ENCODE measurements at regions not wholly inside any gene's neighbourhood (a gene's known extent, or its start where the extent isn't known, plus 50 kb on each side); places are given as distances from the start of the nearest gene placed in this dataset.
"Not testable (repeated sequence)": the region's sequence is repeated elsewhere in the genome, so short reads cannot be mapped to it uniquely, and the experiment has no call there.

DNA sequence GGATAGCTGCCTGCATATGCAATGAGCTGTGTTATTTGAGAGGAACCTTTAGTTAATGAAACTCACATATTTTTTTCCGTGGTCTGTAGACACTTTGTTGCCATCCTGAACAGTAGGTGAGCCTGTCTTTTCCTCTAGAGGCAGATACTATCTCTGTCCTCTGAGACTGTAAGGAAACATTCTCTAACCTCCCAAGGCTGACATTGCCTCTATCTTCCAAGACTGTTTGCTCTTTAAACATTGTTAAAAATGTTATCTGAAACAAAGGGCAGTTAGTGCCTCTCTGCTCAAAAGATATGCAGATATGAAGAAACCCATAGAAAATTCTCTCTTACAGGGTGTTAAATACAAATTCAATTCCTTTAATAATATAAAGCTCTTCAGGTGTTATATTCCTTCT lies 963.8 kb upstream of the CNTN5 start:
- no peak for TF ChIP-seq CTCF (IDR thresholded peaks at IDR 0.05; ENCODE audit: low read depth, low read length)
- no peak for DNase-seq (ENCODE audit: low read depth in 2 of 2)
- H3K4me3 ChIP-seq (replicated peaks in 1 of 2; ENCODE audit: low read depth in 2 of 2, low read length in 2 of 2), result no peak overlapping the region

DNA sequence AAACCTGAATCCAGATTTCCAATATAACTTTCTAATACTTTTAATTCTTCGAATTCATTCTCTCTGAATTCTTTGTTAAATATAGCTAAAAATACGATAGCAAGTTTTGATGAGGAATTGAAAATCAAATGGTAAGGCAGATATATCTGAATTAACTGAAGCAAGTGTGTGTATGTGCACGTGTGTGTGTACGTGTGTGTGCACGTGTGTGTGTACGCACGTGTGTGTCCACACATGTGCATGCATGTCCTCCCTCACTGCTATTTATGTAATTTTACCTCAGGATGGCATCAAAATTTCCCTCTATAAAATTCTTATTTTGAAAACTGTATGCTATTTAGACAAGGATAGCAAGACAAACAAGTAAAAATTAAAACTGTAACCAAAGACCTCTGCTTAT lies 961.3 kb upstream of the CNTN5 start:
- no peak overlapping the region for H3K4me3 ChIP-seq (replicated peaks in 1 of 2; ENCODE audit: low read depth in 2 of 2, low read length in 2 of 2)
- no peak for TF ChIP-seq CTCF (IDR thresholded peaks at IDR 0.05; ENCODE audit: low read depth, low read length)
- DNase-seq (ENCODE audit: low read depth in 2 of 2), result no peak

GRCh38 chr11:98060759-98061158 lies 960.0 kb upstream of the CNTN5 start:
- no peak for TF ChIP-seq CTCF (IDR thresholded peaks at IDR 0.05; ENCODE audit: low read depth, low read length)
- no peak overlapping the region for H3K4me3 ChIP-seq (replicated peaks in 1 of 2; ENCODE audit: low read depth in 2 of 2, low read length in 2 of 2)
- DNase-seq (ENCODE audit: low read depth in 2 of 2), result no peak

DNA sequence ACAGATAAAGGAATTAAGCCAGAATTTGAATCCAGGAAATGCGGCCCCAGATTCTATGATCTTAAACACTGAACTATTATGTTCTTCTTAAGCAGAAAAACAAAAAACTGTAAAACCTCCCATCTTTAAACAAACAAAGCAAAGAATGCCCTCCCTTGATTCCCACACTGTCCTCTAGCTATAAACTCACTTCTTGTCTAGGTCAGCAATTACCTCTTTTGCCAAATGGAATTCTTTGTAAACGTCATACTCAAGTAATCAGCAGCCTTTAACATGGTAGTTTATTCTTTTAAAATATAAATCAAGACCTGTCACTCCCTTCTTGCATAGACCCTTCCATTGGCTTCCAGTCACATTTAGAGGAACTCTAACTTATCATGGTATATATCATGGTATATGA lies 958.9 kb upstream of the CNTN5 start:
- TF ChIP-seq CTCF (IDR thresholded peaks at IDR 0.05; ENCODE audit: low read depth, low read length), result no peak
- DNase-seq (ENCODE audit: low read depth in 2 of 2), result no peak
- no peak overlapping the region for H3K4me3 ChIP-seq (replicated peaks in 1 of 2; ENCODE audit: low read depth in 2 of 2, low read length in 2 of 2)

DNA sequence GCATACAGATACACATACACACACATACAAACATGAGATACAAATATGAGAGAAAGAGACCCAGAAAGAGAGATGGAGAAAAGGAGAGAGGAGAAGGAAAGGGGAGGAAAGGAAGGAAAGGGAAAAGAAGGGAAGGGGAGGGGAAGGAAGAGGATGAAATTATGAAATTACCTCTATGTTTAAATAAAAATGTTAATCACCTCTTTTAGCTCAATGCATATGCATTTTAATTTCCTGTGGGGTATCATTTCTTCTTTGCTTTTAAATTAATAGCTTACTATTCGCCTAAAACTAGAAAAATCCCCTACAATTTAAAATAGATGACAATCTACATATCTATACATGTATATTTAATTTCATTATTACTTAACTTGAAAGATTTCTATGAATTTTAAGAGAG lies 958.0 kb upstream of the CNTN5 start:
- no peak for DNase-seq (ENCODE audit: low read depth in 2 of 2)
- TF ChIP-seq CTCF (IDR thresholded peaks at IDR 0.05; ENCODE audit: low read depth, low read length), result no peak
- H3K4me3 ChIP-seq (replicated peaks in 1 of 2; ENCODE audit: low read depth in 2 of 2, low read length in 2 of 2), result no peak overlapping the region

GRCh38 chr11:98068251-98068650 lies 952.5 kb upstream of the CNTN5 start:
- H3K4me3 ChIP-seq (replicated peaks in 1 of 2; ENCODE audit: low read depth in 2 of 2, low read length in 2 of 2), result no peak overlapping the region
- TF ChIP-seq CTCF (IDR thresholded peaks at IDR 0.05; ENCODE audit: low read depth, low read length), result no peak
- no peak for DNase-seq (ENCODE audit: low read depth in 2 of 2)

DNA sequence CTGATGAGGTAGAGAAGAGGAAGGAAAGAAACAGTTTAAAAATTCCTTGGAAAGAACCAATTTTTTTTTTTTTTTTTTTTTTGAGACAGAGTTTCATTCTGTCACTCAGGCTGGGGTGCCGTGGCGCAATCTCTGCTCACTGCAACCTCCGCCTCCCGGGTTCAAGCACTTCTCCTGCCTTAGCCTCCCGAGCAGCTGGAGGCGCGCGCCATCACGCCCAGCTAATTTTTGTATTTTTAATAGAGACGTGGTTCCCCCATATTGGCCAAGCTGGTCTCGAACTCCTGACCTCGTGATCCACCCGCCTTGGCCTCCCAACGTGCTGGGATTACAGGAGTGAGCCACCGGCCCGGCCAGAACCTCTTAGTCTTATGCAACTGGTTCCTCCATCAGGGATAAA lies 951.6 kb upstream of the CNTN5 start:
- not testable (repeated sequence) for DNase-seq (ENCODE audit: low read depth in 2 of 2); H3K4me3 ChIP-seq (replicated peaks in 1 of 2; ENCODE audit: low read depth in 2 of 2, low read length in 2 of 2)
